Coronary artery (tissue), 2 donors: ENCODE measurements at regions not wholly inside any gene's neighbourhood (a gene's known extent, or its start where the extent isn't known, plus 50 kb on each side); places are given as distances from the start of the nearest gene placed in this dataset.

Experiments used
- DNase-seq: peaks from one replicate; pipeline ENCODE4 v3.0.0-alpha.2; 2017; ENCODE audit warnings: low spot score
- H3K27ac ChIP-seq, 2 donors: fragments of 200-600 bp; sonication (generic); one replicate each; pipeline ENCODE4 v1.5.1; 2016 to 2019
- H3K4me3 ChIP-seq: fragments of 200-600 bp; sonication (generic); 2 replicates; pipeline ENCODE4 v1.5.1; 2016; ENCODE audit warnings: mild to moderate bottlenecking, moderate library complexity
- CTCF ChIP-seq: fragments of 200-600 bp; sonication (generic); IDR thresholded peaks from one replicate; pipeline ENCODE4 v1.5.1; 2019; ENCODE audit warnings: antibody characterized with exemption

- DNase-seq: no peak
- Histone ChIP-seq H3K4me3 (no peak overlapping the region), H3K27ac (no peak overlapping the region)
- TF ChIP-seq CTCF: no peak
These were observed 170.6 kb upstream of the NCK2 start for GRCh38 chr2:105573910-105574655.

- no peak for TF ChIP-seq CTCF
- DNase-seq: no peak
- Histone ChIP-seq H3K27ac (no peak overlapping the region), H3K4me3 (no peak overlapping the region)
These were observed 171.2 kb upstream of the NCK2 start for GRCh38 chr2:105573490-105573889.

- TF ChIP-seq CTCF: no peak
- no peak for DNase-seq
- no peak overlapping the region for H3K27ac ChIP-seq
These were observed 172.7 kb upstream of the FHL2 start for GRCh38 chr2:105571445-105571987.

GRCh38 chr2:105570757-105571156 is 171.9 kb upstream of the FHL2 start:
- no peak for DNase-seq
- Histone ChIP-seq H3K27ac (no peak overlapping the region), H3K4me3 (no peak overlapping the region)
- TF ChIP-seq CTCF: no peak

More at GRCh38 chr2:105571445-105571987, 172.7 kb upstream of the FHL2 start:
- H3K4me3 ChIP-seq: no peak overlapping the region

GRCh38 chr2:105570326-105570725 is 171.5 kb upstream of the FHL2 start:
- no peak overlapping the region for H3K27ac ChIP-seq
- no peak overlapping the region for H3K4me3 ChIP-seq
- DNase-seq: no peak
- TF ChIP-seq CTCF: no peak

- no peak overlapping the region for H3K4me3 ChIP-seq
- H3K27ac ChIP-seq: no peak overlapping the region
- TF ChIP-seq CTCF: no peak
- no peak for DNase-seq
These were observed 170.8 kb upstream of the FHL2 start for GRCh38 chr2:105569606-105570005.

GRCh38 chr2:105567996-105568494 is 169.2 kb upstream of the FHL2 start:
- DNase-seq: no peak
- no peak for TF ChIP-seq CTCF
- H3K27ac ChIP-seq: no peak overlapping the region
- no peak overlapping the region for H3K4me3 ChIP-seq
